ENCODE measurements at regions not wholly inside any gene's neighbourhood (a gene's known extent, or its start where the extent isn't known, plus 50 kb on each side); places are given as distances from the start of the nearest gene placed in this dataset.

GRCh38 chr2:65922794-65923193 lies 490.4 kb upstream of the SPRED2 start:
- no peak for TF ChIP-seq CTCF (IDR thresholded peaks at IDR 0.05; ENCODE audit: low read depth, low read length)
- TF ChIP-seq POLR2A (IDR thresholded peaks at IDR 0.05; ENCODE audit: extremely low read depth, insufficient read length): no peak
- no peak for TF ChIP-seq MYC (IDR thresholded peaks at IDR 0.05; ENCODE audit: low read depth, low read length)

All from NB4 (cell line).